DOHH2 (cell line): ENCODE measurements at regions not wholly inside any gene's neighbourhood (a gene's known extent, or its start where the extent isn't known, plus 50 kb on each side); places are given as distances from the start of the nearest gene placed in this dataset.

ENCODE experiments used
- EZH2phosphoT487 ChIP-seq: fragments of 200-600 bp; sonication (generic); IDR thresholded peaks from 2 replicates; pipeline ENCODE4 v1.6.1; 2017; ENCODE audit warnings: borderline replicate concordance, mild to moderate bottlenecking, antibody characterized with exemption, low read length, moderate library complexity, mixed read lengths
- TF ChIP-seq, protein P1 (sequence below): fragments of 200-600 bp; sonication (generic); IDR thresholded peaks from one replicate; pipeline ENCODE4 v1.5.1; 2014; ENCODE audit warnings: antibody characterized with exemption, mild to moderate bottlenecking, low read depth, low read length; ENCODE audit not compliant: poor library complexity, severe bottlenecking

DNA sequence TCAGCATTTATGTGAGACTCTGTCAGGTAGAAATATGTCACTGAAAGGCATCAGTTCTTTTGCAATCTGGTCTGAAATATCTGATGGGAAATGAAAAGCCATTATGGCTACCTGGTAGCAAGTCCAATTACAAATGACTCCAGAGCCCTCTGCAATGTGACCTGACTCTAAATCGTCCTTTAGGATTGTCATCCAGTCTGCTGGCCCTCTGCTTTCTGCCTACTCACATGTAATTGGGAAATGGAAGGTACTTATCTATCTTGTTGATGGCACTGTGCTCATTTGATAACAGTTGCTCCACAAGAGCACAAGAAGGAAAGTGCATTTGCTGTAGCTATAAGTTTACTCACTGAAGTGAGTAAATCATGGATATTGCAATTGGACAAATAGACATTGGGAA lies 799.8 kb downstream of the RAPGEF2 start:
- TF ChIP-seq, protein P1, sequence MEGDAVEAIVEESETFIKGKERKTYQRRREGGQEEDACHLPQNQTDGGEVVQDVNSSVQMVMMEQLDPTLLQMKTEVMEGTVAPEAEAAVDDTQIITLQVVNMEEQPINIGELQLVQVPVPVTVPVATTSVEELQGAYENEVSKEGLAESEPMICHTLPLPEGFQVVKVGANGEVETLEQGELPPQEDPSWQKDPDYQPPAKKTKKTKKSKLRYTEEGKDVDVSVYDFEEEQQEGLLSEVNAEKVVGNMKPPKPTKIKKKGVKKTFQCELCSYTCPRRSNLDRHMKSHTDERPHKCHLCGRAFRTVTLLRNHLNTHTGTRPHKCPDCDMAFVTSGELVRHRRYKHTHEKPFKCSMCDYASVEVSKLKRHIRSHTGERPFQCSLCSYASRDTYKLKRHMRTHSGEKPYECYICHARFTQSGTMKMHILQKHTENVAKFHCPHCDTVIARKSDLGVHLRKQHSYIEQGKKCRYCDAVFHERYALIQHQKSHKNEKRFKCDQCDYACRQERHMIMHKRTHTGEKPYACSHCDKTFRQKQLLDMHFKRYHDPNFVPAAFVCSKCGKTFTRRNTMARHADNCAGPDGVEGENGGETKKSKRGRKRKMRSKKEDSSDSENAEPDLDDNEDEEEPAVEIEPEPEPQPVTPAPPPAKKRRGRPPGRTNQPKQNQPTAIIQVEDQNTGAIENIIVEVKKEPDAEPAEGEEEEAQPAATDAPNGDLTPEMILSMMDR = no peak
- no peak for TF ChIP-seq EZH2phosphoT487
